Adrenal gland (tissue), 5 donors: ENCODE measurements at regions not wholly inside any gene's neighbourhood (a gene's known extent, or its start where the extent isn't known, plus 50 kb on each side); places are given as distances from the start of the nearest gene placed in this dataset.

Source experiments
- CTCF ChIP-seq, 6 experiments: fragments of 450-650 bp in 4 of 6; fragments of 200-600 bp in 2 of 6; sonication (generic) in 1 of 6; IDR thresholded peaks; 1 replicate in 5 of 6; 2 replicates in 1 of 6; pipeline versions ENCODE4 v1.5.1 to v1.8.0; 2016 to 2021; ENCODE audit warnings: antibody characterized with exemption in 6 of 6, mild to moderate bottlenecking in 2 of 6, moderate library complexity in 1 of 6
- POLR2A ChIP-seq, 2 donors: fragments of 450-650 bp; IDR thresholded peaks; one replicate each; pipeline ENCODE4 v1.6.1; 2017; ENCODE audit warnings: antibody characterized with exemption in 2 of 2, mild to moderate bottlenecking in 2 of 2, moderate library complexity in 1 of 2
- donor health status: DM: no; HTN: no; CAD: no.

- no peak for TF ChIP-seq CTCF (IDR thresholded peaks at IDR 0.05)
- no peak for TF ChIP-seq POLR2A (IDR thresholded peaks at IDR 0.05)
Observed at GRCh38 chr7:119105381-119105780, 880.9 kb downstream of the ANKRD7 start.
